Activated T-cell treated with anti-CD3 and anti-CD28 coated beads for 24 hours (primary cell): ENCODE measurements at regions not wholly inside any gene's neighbourhood (a gene's known extent, or its start where the extent isn't known, plus 50 kb on each side); places are given as distances from the start of the nearest gene placed in this dataset.

Experiments
- DNase-seq: peaks from one replicate; pipeline ENCODE4 v3.0.0-alpha.2; 2020; ENCODE audit warnings: low read depth

DNA sequence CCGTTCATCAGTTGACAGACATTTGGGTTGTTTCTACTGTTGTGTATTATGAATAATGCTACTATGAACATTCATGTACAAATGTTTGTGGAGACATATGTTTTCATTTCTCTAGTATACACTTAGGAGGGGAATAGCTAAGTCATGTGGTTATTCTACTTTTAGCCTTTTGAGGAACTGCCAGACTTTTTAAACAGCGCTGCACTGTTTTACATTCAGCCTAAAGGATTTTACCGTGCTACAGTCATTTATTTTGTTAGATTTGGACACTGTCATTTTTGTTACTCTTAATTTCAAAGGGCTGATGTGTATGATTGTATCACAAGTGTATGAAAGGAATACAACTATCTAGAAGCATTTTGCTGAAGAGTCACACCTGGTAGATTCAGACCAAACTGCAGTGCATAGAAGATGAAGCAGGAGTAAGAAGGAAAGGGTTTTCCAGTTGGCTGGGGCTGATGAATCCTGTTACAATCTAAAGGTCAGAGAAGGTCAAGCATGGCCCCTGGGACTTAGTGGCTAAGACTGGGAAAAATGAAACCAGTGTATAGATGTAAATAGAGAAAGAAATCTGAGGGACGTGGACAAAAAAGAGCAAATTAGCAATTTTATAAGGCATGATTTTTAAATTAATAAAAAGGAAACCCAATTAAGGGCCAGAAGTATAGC is 509.7 kb downstream of the PSAT1 start:
- DNase-seq, result no peak

DNA sequence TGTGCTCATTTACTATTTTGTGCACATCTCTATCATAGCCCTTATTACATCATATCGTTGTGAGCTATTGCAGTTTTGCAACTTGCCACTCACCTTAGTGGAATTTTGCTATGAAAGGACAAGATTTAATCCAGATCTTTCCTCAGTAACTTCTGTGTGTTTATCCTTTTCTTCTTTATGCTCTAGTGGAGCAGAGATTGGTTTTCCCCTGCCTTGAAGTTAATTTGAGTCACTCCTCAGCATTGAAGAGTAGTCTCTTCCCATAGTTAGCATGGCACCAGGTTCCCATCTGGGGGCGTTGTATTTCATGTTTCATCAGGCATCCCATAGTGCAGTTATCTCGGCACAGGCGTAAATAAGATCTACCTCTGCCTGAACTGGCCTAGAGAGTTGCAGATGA is 510.4 kb downstream of the PSAT1 start:
- no peak for DNase-seq

DNA sequence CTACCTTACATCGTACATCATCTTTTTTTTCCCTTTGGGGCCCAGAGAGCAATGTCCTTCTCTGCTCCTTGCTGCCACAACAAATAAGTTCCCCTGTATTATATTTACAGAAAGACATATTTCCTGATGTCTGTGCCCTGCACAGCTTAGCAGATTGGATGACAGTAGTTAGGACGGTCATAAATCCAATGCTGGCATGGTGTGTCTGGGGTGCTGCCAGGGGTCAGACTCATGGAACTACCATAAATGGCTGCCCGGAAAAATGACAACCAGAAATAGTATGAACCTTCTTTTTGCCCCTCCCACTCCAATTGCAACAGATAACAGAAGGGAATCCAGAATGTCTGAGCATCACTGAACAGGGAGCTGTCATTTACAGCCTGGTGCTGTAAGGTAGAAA is 511.1 kb downstream of the PSAT1 start:
- no peak for DNase-seq

DNA sequence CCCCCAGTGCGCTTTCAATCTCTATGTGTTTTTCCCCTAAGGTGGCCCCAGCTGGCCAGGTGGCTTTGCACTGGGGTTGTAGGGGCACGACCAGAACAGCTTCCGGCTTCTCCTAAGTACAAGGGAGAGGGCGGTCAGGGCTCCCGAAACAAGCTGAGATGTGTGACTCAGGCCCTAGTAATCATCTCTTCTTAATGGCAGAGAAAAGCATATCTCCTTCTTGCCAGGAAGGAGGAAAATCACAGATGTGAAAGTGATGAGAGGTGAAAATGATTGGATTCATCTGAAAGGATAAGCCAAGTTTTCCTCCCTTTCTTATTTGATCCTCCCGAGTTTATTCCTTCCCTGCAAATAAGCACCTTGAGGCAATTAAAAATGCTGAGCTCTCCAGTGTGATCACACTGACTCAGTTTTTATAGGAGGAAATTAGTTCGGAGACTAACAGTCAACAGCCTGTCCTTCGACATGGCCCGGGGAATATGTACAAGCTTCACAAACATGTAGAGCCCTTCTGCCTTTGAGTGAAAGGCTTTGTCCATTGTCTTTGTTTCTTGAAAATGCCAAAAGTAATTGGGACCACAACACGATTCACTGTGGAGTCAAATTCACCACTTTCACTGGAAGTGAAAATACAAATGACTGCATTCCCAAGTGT is 514.8 kb downstream of the PSAT1 start:
- DNase-seq, result no peak

DNA sequence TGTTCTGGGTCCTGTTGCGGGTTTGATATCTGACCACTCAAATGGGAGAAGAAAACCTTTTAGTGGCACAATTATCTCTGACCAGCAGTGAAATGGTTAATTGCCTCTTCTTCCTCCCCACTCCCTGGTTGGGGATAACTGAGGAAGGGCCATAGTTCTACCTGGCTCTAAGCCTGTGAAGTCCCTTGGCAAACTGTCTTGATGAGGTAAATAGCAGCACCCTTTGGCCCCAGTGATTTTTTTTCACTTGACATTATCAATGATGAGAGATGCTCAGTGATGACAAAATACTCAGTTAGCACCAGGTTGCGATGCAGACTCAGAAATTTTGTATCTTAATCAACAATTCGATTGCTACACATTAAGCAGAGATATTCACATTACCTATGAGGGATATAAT is 515.7 kb downstream of the PSAT1 start:
- no peak for DNase-seq

DNA sequence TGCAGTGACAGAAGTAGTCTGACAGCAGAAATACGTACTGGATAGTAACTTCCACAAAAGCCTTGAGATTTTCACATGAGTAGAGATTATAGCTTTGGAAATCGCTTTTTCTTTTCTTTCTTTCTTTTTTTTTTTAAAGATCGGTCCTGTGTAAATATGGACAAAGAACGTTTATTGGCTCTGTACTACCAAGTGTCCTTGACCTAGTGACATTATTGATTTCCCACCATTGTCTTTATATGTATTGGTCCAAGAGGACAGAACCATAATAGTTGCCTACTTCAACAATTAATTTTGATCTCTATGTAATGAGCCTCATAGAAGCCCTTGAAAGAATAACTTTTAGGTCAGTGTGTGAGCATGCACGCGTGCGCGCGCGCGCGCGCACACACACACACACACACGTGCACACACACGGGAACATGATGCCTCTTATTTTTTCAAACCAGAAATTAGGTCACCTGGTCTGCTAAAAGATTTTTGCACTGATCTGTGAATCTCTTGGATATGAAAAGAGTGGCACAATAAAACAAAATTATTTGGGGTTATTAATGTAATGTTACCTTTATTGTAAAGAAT is 516.8 kb downstream of the PSAT1 start:
- DNase-seq, result no peak

DNA sequence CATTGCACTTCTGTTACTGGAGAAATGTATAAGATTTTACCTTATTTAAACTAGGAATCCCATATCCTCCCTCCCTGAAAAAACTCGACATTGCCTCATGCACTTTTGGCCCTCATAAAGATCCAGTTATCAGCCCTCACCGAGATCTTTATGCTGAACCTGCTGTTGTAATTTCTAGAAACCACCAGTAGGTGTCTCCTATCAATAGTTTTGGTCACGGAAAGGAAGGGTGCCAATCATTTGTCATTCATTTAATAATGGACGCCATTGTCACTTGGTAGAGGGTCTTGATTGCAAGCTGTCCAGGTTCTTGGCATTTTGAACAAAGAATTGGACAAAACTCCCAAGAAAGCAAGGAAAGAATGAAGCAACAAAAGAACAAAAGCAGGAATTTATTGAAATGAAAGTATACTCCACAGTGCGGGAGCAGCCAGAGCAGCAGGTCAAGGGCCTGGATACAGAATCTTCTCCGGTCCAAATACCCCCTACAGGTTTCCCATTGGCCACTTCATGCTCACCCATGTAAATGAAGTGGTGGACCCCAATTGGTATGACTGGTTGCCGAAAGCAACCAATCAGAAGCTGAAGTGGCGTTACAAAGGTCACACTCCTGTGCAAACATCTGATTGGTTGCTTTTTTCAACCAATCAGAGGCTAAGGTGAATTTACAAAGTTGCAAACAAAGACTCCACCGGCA is 524.3 kb downstream of the PSAT1 start:
- no peak for DNase-seq

DNA sequence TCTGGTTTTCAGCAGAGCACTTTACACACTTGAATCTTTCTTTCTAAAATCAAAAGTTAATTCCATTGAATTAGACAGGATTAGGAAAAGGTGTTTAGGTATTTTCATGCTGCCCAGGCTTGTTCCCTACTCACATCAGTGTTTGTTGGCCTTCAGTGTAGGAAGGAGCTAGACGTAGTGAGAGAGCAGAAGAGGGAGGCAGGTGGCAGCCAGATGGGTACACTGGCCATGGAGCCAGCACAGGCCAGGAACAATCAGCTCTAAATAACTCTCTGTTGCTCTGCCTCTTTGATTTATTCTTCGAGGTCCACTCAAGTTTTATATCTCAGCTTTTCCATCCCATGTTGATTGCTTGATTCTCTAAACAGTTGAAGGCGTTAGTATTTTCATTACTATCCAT is 529.6 kb downstream of the PSAT1 start:
- no peak for DNase-seq

DNA sequence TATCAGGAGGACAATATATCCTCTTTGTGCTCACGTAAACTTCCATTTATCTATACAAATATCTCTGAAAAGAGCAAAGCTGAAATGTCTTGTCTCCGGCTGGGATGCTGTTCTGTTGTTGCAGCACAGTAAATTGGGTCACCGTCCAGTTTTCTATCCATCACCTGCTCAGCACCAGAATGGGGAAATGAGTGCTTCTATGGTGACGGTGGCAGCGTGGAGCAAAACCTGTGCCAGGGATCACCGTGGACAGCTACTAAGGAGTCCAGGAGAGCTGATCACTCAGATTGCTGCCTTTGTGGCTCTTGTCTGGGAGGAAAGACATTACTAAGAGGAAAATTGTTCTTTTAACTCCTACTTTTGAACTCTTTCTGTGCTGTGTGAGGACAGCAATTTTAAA is 531.6 kb downstream of the PSAT1 start:
- no peak for DNase-seq

DNA sequence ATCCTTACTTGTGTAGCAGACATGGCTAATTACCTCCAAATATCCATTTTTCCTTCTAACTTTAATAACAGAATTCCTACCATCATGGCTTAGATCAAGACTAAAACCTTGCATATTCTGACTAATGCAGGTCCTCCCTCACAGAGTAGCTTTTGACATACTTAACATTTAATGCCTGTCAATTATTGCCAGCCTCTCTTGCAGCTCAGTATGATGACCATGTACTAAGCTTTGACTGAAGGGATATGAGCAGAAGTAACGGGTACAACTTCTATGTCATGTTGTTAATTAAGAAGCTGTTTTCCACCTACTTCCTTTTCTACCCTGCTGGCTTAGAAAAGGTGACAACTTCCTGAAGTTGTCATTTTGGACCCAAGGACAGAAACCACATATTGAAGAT is 533.4 kb downstream of the PSAT1 start:
- no peak for DNase-seq

DNA sequence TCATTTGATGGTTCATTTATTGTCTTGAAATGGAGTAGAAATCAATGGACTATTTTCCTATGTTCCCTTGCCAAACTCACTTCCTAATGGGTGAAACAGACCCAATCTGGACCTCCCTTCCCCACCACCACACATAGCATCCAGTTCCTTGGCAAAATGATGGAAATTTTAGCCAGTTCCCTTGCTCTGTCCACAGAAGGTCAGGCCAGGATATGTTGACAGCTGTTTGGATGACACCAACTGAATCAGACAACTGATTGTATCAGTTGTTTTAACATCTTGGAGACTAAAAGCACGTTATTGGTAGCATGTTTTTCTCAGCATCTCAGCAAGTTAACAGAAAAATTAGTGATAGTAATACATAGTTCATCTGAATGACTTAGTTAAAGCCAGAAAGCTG is 534.8 kb downstream of the PSAT1 start:
- DNase-seq, result no peak

DNA sequence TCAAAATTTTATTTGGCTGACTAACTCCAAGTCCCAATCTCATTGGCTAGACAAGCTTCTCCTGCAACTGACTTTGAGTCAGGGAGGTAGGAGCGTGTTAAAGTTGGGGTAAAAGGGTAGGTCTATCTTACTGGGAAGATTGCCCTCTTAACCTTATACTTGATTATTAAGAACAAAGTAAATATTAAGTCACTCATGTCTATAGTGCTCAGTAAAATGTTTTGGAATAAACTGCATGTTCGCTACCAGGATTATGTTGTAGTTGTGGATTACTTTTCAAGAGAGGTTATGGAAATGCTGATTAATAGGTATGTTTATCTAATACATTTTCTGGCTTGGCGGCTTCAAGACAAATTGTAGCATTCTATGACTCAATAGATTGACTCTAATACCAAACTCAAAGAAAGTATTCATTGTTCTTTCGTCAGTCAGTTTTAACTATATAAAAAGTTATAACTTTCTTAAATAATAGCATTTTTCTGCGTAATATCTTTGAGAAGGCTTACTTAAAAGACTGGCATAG is 539.1 kb downstream of the PSAT1 start:
- no peak for DNase-seq

DNA sequence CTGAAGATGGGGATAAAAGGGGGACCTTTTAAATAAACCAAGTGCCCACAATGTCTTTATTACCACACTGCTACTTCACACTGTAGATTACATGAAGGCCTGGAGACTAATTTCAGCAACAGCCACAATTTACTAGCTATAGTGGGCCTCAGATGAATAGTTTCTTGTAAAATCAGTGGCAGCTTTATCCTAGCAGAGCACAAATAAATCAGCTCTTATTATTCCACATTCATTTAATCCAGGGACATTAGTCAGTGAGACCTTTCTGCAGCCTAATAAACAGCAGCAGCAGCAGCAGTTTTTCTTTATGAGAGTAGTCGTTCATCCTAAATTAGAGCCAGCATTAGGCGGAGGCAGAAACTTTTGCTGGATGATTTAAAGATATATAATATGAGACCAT is 542.3 kb downstream of the PSAT1 start:
- no peak for DNase-seq

DNA sequence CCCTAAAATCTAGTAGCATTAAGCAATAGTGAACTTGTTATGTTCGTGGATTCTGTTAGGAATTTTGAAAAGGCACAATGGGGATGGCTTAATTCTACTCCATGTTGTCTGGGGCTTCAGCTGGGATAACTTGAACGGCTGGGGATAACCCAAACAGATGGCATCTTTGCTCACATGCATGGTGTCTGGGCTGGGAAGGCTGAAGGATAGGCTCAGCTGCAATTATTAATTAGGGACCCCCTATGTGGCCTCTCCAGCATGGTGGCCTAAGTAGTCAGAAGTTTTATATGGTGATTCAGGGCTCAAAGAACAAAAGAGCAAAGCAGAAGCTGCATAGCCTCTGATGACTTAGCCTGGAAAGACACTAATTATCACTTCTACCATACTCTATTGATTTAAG is 551.1 kb downstream of the PSAT1 start:
- DNase-seq, result no peak

DNA sequence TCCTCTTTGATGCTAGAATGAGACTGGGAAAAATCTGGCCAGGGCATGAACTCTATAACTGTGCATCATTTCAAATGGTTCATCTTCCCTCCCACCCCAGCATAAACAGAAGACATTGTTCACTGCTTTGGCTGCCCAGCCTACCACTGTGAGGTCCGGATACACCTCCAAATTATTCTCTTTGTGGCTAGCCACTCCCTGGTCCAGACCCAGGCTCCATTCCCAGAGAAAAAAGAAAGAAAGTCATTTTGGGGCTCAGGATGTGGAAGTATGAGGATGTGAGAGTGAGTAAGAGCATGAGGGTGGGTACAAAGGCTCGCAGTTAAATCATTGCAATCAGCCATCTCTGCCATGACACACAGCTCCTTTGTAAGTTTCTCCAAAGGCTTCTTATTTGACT is 559.2 kb downstream of the PSAT1 start:
- no peak for DNase-seq

DNA sequence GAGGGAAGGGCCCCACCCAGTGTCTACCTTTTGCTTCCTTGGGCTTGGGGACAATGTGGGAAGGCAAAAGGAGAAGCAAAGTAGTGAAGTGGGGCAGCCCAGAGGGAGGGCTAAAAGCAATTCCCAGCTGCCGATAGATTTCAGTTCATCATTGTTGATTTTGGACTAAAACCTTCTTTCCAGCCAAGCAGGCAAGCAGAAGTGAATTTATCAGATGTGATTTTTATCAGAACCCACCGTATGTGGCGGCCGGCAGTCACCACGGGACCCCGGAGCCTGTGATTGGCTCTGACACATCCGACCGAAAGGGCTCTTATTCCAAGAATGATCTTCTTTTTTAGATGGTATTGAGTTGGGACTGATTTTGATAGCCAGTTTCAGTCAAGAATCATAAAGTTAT is 559.9 kb downstream of the PSAT1 start:
- DNase-seq, result no peak

DNA sequence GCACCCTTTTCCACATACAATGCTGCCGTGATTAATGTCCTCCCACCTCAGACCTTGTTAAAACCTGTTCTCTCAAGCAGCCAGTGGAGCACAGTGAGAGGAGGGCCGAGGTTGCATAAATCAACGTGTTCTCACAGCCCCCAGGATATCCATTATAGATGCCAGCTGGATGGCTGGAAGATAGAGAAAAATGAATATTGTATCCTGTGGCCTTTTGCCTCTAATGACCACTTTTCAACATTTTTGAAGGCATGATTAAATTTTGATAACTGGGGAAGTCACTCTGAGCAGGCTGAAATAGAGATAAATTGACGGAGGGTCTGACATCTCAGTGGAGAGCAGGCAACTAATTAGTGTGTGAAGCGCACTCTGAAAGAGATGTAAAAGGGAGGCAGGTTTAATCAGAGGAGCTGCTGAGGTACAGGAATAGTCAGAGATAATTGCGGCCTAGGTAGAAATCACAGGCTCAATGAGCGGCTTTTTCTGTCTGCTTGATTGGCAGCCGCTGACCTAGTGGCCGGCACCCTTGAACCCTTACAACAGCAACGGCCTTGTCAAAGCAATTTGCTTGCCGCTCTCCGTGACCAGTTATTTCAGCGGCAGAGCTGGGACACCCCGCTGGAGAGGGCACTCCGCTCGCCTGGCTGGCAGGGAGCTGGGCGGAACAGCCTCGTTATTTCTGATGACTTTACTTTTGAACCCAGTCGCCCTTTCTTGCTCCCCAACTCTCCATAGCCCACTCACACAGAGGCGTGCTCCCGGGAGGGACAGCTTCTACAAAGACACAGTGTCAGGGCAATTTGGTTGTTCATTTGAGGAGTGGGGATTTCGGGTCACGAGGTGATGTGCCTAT is 560.7 kb downstream of the PSAT1 start:
- no peak for DNase-seq

DNA sequence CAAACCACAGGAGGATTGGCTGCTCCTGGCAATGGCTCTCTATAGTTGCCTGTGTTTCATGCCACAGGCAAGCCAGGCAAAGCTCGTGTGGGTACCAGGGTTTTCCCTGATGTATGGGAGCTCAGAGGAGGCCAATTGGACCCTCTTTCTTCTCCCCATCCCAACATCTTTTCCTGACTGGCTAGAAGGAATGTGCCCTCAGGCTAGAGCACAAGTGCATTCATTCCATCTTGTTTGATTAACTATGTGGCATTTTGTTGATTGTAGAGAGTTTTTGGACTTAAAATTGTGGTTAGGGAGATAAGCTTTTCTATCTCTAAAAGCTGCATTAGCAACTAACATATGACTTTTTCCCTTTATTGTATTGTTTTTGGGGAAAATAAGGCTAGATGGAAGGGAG is 561.3 kb downstream of the PSAT1 start:
- DNase-seq, result no peak

DNA sequence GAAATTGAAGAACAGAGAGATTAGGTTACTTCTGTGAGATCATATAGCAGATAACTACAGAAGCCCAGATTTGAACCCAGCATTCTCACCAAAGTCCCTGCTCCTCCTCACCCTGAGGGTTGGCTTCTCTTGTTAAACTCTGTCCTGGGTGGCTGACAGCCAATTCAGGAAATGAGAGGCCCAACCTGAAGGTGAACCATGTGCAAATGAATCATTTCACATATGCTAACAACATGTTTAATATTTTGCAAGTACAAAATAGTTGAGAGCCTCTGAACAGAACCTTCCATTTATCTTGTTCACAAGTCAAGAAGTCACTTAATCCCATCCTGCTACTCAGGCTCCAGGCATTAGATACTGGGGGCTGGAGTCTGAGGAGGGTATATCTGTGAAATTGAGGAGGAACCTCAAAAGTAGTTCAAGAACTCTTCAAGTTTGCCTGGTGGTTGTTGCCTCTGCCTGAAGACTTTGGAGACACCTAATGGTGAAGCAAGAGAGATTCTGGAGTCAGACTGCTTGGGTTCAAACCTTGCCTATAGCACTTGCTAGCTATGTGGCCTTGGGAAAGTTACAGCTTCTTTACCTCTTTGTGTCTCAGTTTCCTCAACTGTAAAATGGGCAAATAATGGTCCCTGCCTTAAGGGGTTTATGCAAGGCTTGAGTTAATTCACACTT is 564.0 kb downstream of the PSAT1 start:
- DNase-seq, result no peak

DNA sequence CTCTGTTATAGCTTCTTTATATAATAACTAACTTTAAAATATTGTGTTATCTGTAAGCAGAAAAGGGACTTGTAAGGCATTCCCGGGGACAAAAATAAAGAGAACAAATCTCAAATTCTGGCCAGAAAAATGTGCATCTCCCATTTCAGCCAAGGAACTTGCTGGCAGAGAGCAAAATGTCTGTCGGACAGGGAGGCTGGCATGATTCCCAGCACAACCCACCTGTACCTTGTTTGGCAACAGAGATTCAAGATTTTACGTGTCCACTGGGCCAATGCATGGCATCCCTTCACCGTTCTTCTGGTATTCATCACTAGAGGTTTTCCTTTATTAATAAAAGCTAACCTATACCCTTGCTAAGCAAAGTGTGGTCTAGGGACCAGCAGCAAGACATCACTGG is 566.6 kb downstream of the PSAT1 start:
- no peak for DNase-seq

DNA sequence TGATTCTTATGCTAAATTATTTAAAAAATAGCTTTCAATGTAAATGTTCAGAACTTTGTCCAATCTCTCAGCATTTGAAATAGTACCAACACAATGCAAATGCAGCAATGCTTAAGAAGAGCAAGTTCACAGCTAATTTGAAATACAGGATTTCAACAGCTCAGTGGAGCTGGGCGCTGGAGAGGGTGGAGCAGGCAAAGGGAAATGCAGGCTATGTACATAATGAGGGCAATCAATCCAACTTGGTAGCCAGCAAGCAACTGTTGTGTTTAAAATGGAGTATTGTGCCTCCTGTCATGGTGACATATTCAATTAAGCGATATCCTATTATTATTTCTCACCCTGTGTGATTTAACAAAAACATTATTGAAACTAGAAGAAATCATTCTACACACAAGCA is 568.8 kb downstream of the PSAT1 start:
- no peak for DNase-seq
